IMR-90 (cell line): ENCODE measurements at regions not wholly inside any gene's neighbourhood (a gene's known extent, or its start where the extent isn't known, plus 50 kb on each side); places are given as distances from the start of the nearest gene placed in this dataset.

ENCODE experiments used
- MAFK ChIP-seq: IDR thresholded peaks from 2 replicates; pipeline ENCODE4 v1.6.1; 2012; ENCODE audit warnings: low read depth, low read length, improper control_type of control experiment
- NFE2L2 ChIP-seq: fragments of 150-350 bp; IDR thresholded peaks from 2 replicates; pipeline ENCODE4 v1.6.1; 2016; ENCODE audit warnings: low read depth, mild to moderate bottlenecking, low read length
- SMC3 ChIP-seq: fragments of 150-350 bp; IDR thresholded peaks from 2 replicates; pipeline ENCODE4 v1.6.1; 2016; ENCODE audit warnings: low read depth, mild to moderate bottlenecking, antibody characterized with exemption, low read length, moderate library complexity
- TF ChIP-seq, protein P1 (sequence below): conservative IDR thresholded peaks from 2 replicates; pipeline ENCODE4 v1.5.1; 2012; ENCODE audit warnings: mild to moderate bottlenecking, low read depth, low read length, improper control_type of control experiment

DNA sequence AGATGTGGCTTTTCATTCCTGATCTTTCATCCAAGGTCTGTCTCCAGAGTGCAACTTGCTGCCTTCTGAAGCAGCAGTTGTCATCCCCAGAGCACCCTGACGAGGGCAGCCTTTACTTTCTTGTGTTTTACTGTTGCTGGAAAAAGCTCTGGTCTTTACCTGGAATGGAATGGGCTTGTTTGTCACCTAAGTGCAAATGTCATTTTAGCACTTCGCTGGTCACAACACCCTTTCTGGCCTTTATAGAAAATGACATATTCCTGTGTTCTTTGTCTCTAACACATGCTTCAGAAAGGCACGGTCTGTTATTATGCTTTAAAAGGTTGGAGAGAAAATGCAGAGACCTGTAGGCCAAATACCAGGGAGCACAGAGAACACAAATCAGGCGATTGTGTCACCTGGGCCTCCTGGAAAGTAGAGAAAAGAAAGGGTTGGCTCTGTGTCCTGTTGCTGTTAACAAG, 332.7 kb upstream of the IGFBP7 start:
- TF ChIP-seq, protein P1, sequence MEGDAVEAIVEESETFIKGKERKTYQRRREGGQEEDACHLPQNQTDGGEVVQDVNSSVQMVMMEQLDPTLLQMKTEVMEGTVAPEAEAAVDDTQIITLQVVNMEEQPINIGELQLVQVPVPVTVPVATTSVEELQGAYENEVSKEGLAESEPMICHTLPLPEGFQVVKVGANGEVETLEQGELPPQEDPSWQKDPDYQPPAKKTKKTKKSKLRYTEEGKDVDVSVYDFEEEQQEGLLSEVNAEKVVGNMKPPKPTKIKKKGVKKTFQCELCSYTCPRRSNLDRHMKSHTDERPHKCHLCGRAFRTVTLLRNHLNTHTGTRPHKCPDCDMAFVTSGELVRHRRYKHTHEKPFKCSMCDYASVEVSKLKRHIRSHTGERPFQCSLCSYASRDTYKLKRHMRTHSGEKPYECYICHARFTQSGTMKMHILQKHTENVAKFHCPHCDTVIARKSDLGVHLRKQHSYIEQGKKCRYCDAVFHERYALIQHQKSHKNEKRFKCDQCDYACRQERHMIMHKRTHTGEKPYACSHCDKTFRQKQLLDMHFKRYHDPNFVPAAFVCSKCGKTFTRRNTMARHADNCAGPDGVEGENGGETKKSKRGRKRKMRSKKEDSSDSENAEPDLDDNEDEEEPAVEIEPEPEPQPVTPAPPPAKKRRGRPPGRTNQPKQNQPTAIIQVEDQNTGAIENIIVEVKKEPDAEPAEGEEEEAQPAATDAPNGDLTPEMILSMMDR, result peak; percentile 51
- peak; percentile 33 for TF ChIP-seq SMC3
- no peak for TF ChIP-seq NFE2L2
- TF ChIP-seq MAFK, result no peak
